CD4-positive, alpha-beta T cell treated with Interleukin-6 for 4 hours (primary cell): ENCODE measurements at regions not wholly inside any gene's neighbourhood (a gene's known extent, or its start where the extent isn't known, plus 50 kb on each side); places are given as distances from the start of the nearest gene placed in this dataset.
"Not testable (repeated sequence)": the region's sequence is repeated elsewhere in the genome, so short reads cannot be mapped to it uniquely, and the experiment has no call there.

Experiments used
- DNase-seq: peaks from one replicate; pipeline ENCODE4 v3.0.0-alpha.2; 2020; ENCODE audit warnings: mixed read lengths

GRCh38 chr4:57303012-57303751 is 193.0 kb upstream of the IGFBP7 start:
- DNase-seq, result no peak

GRCh38 chr4:57300300-57300699 is 190.1 kb upstream of the IGFBP7 start:
- not testable (repeated sequence) for DNase-seq

DNA sequence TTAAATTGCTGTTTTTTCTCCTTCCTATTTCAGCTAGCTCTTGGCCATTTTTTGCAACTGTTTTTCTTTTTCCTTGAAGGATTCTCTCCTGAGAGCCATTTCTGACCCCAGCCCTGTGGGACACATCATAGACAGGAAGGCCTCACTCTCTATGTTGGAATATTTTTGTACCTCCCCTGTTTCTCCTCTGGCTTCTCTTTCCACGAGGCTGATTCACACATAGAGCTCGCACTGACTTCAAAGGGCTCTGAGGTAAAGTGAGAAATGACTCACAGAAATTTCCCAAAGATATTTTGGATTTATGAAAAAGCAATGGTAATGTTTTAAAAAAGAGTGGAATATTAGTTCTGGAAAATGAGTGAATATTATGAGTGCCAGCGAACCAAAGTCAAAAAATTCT is 181.7 kb upstream of the IGFBP7 start:
- no peak for DNase-seq

GRCh38 chr4:57287687-57288604 is 177.8 kb upstream of the IGFBP7 start:
- DNase-seq, result no peak

DNA sequence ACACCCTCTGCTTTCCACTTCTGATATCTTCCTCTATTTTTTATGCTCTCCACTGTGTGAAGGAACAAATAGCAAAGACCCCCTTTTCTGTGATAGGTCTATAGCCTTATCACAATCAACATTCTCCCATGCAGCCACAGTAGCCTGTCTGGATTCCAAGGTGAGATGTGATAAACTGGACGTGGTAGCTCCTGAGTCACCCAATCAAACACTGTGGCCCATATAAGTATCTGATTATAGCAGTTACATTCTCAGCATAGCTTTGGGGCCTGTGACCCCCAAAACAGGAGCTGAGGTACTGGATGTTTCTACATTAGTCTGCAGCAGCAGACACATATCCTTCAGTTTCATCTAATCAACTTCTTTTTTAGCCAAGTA is 172.7 kb upstream of the IGFBP7 start:
- no peak for DNase-seq

DNA sequence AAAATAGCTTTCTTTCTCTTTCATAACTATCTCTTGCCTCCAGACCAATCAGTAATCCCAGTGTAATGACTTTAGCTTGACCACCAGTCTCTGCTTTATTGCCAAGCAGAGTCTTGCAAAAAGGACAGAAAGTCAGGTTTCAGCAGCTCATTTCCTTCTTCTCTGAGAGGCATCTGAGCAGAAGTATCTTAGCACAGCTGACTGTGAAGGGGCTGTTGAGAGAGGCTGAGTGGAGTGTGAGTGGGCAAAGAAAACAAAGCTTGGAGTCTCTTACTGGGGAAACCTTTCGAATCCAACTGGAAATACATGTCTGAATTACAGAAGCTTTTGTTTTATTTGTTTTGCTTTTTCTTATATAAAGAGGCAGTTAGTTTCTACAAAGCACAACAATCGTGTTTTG is 170.3 kb upstream of the IGFBP7 start:
- DNase-seq, result no peak

GRCh38 chr4:57278780-57279179 is 168.6 kb upstream of the IGFBP7 start:
- DNase-seq, result no peak

DNA sequence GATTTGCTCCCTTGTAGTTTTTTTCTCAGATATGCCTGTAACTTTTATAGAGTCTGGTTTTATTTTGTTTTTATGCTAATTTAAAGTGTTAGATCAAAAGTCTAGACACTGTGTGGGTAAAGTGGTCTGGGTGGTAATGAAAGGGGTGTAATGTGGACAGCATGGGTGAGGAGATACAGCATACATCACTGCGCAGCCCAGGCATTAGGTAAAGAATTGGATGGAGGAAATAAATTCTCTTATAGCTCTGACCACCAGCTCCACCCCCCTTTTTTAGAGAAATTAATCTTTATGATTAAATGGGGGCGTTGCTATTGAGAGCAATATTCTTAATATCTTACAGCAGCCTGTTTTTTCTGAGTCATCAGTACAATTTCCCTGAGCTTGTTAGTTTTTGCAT is 163.9 kb upstream of the IGFBP7 start:
- DNase-seq, result no peak

GRCh38 chr4:57270346-57270745 is 160.2 kb upstream of the IGFBP7 start:
- no peak for DNase-seq

- no peak for DNase-seq
Observed at GRCh38 chr4:57265831-57266582, 155.8 kb upstream of the IGFBP7 start.

GRCh38 chr4:57254754-57255153 is 144.6 kb upstream of the IGFBP7 start:
- no peak for DNase-seq

DNA sequence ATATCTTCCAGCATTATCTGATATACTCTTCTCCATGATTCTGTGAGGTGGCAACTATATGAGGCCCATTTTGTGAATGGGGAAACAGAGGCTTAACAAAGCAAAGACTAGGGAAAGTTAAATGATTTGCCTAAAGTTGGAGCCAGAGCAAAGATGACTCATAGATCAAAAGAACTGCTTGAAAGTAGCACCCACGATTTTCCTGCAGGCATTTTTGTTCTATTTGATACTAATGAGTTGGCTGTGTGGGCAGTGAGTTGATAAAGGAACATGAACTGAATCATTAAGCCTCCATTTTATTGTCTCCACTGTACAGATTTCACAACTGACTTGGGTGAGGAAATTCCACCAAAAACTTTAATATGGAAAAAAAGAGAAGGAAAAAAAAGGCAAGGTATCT is 138.9 kb upstream of the IGFBP7 start:
- no peak for DNase-seq

GRCh38 chr4:57243076-57243475 is 132.9 kb upstream of the IGFBP7 start:
- DNase-seq, result no peak

DNA sequence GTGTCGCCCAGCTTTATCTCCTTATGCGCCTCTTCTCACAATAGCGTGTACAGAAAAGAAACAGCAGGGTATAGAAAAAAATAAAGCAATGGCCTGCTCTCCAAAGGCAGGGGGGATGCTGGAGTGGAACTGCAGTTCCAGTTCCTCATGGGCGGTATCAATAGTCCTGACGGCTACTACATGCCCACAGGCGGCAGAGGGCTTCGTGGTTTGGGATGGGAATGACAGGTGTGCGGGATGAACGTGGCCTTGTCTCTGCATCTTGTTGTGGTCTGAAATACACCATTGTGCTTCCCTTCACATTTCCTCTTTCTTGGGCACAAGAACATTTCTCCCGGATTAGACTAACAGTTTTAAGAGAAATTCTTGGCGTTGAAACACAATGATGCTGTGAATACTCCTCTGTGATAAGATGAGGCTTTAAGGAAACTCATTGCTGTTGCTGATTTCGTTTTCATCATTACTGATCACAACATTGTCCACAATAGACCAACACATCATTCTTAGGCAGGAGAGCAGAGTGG is 124.1 kb upstream of the IGFBP7 start:
- no peak for DNase-seq

DNA sequence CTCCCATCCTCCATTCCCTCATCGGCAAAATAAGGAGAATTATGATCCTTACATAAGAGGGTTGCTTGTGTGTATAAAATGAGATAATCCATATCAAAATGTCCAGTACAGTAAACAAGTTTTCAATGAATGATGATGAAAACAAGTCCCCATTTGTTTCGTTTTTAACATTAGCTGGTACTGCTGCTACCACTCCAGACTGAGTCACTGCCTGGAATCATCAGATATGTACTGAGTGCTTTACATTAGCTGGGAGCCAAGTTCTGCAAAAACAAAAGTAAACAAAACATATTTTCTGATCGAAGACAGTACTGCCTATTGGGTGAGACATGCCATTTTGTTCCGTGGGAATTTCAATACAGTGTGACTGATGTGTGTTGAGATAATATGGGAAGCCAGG is 123.2 kb upstream of the IGFBP7 start:
- no peak for DNase-seq

DNA sequence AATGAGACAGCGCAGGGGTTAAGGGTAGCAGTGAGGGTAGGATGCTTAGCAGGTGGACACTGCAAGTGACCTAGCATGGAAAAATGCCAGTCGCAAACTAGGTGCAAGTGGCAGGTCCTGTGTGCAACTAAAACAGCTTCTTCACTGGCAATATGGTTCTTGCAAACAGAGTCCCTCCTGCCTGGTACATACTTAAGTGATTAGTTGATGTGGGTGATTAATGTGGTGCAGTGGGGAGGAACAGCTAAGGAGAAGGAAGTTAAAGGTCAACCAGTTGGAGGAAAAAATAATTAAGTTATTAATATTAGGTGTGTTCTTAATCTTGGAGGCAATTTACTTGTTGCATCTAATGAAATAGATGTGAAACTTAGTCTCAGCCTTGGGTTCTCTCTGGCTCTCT is 121.6 kb upstream of the IGFBP7 start:
- DNase-seq, result no peak

DNA sequence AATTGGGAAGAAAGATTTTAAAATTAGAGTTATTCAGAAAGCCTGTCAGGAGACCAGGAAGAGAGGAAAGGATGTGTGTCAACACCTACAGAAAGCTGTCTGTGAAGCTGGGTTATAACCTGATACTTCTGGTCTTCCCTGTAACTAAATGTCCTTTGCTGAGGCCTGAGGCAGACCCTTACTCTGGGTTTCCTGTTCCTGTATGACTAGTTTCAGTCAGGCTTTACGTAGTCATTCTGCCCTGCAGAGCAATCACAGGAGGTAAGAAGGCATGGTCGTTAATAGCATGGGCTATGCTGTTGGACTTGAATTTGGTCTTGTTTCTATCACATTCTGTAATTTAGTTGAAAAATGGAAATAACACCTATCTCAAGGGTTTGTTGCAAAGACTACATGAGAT is 110.5 kb upstream of the IGFBP7 start:
- DNase-seq, result no peak

- no peak for DNase-seq
Observed at GRCh38 chr4:57220172-57220571, 110.0 kb upstream of the IGFBP7 start.

DNA sequence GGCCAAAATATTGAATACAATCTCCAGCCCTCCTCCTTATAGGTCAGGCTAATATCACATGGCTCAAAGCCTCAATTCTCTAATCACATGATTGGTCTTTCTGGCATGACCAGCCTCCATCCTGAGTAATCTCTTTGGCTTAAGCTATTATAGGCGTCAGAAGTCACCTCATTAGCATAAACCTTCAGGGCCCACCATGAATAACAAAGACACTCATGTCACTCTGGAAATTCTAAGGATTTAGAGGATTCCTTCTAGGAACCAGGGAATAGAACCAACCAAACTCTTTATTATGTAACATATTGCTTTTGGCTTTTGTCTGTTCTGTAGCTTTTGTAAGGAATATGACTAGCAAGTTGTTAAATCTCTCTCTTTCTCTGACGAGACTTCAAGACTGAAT is 109.2 kb upstream of the IGFBP7 start:
- no peak for DNase-seq

- no peak for DNase-seq
Observed at GRCh38 chr4:57214654-57215411, 104.6 kb upstream of the IGFBP7 start.

DNA sequence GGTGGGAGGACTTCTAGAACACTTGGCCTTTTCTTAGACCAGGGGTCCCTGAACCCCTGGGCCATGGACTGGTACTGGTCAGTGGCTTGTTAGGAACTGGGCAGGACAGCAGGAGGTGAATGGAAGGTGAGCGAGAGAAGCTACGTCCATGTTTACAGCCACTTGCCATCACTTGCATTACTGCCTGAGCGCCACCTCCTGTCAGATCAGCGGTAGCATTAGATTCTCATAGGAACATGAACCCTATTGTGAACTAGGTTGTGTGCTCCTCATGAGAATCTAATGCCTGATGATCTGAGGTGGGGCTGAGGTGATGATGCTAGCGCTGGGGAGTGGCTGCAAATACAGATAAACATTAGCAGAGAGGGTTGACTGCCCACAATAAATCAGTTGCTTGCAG is 100.9 kb upstream of the IGFBP7 start:
- DNase-seq, result no peak

DNA sequence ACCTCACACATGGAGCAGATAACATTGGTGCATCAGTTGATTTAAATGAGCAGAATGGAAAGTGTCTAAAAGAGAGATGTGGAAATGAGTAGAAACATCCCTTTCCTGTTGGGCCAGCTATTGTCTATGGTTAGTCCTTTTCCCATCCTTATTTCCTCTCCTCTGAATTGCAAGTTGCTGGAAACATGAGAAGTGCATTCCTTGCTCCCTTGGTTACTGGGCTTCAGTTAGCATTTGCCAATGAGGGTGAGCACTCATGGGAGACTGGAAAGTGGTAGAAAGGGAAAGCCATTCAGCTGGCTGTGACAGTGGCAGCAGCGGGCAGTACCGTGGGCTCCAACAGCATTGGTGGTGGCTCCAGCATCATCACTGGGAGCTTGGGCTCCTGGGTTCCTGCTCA is 96.0 kb upstream of the IGFBP7 start:
- no peak for DNase-seq

DNA sequence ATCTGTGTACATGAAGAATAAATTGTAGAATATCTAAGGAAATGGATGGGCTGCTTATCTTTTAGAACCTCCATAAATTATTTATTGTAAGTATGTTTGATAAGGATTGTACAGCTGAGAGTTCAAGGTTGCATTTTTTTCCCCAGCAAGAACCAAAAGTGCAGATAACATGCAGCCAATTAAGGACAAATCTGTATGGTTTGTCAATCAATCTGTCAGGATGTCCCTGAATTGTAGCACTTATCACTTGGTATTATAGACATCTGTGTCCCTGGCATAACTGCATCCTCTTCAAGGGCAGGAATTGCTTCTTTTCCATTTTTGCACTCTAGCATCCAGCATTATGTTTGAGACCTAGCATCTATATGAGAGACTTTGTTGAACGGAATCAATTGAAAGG is 95.4 kb upstream of the IGFBP7 start:
- DNase-seq, result no peak
